Kidney glomerular epithelial cell (primary cell): ENCODE measurements at regions not wholly inside any gene's neighbourhood (a gene's known extent, or its start where the extent isn't known, plus 50 kb on each side); places are given as distances from the start of the nearest gene placed in this dataset.
A peak's percentile ranks its signal among the peaks of the same experiment; 100 is the strongest.

Source experiments
- DNase-seq: peaks from one replicate; lab custom pipeline; 2025; lab: John Stamatoyannopoulos, UW

GRCh38 chr10:78566284-78567111 is 502.3 kb upstream of the ZMIZ1 start:
- peak; percentile 10 for DNase-seq

- DNase-seq, result no peak
These were observed 500.9 kb upstream of the ZMIZ1 start for GRCh38 chr10:78567680-78568455.

- no peak for DNase-seq
These were observed 500.1 kb upstream of the ZMIZ1 start for GRCh38 chr10:78568620-78569019.

- no peak for DNase-seq
These were observed 498.0 kb upstream of the ZMIZ1 start for GRCh38 chr10:78570633-78571235.

- no peak for DNase-seq
These were observed 497.5 kb upstream of the ZMIZ1 start for GRCh38 chr10:78571286-78571685.

- no peak for DNase-seq
These were observed 496.9 kb upstream of the ZMIZ1 start for GRCh38 chr10:78571891-78572290.

GRCh38 chr10:78572565-78572964 is 496.2 kb upstream of the ZMIZ1 start:
- DNase-seq, result no peak

- no peak for DNase-seq
These were observed 494.2 kb upstream of the ZMIZ1 start for GRCh38 chr10:78574547-78574946.

GRCh38 chr10:78575400-78575799 is 493.4 kb upstream of the ZMIZ1 start:
- no peak for DNase-seq

GRCh38 chr10:78576276-78576675 is 492.5 kb upstream of the ZMIZ1 start:
- DNase-seq, result no peak

- DNase-seq, result no peak
These were observed 491.1 kb upstream of the ZMIZ1 start for GRCh38 chr10:78577712-78578111.

GRCh38 chr10:78578929-78579328 is 489.8 kb upstream of the ZMIZ1 start:
- DNase-seq, result no peak

- DNase-seq, result no peak
These were observed 489.2 kb upstream of the ZMIZ1 start for GRCh38 chr10:78579576-78579975.

GRCh38 chr10:78579995-78580394 is 488.8 kb upstream of the ZMIZ1 start:
- peak; percentile 20 for DNase-seq

- no peak for DNase-seq
These were observed 487.6 kb upstream of the ZMIZ1 start for GRCh38 chr10:78581133-78581694.

- no peak for DNase-seq
These were observed 486.2 kb upstream of the ZMIZ1 start for GRCh38 chr10:78582540-78582939.

GRCh38 chr10:78584266-78584665 is 484.5 kb upstream of the ZMIZ1 start:
- DNase-seq, result no peak

GRCh38 chr10:78584681-78585080 is 484.1 kb upstream of the ZMIZ1 start:
- no peak for DNase-seq

GRCh38 chr10:78585952-78586351 is 482.8 kb upstream of the ZMIZ1 start:
- no peak for DNase-seq

GRCh38 chr10:78588194-78588811 is 480.5 kb upstream of the ZMIZ1 start:
- no peak for DNase-seq

GRCh38 chr10:78589687-78590086 is 479.1 kb upstream of the ZMIZ1 start:
- DNase-seq, result no peak

- DNase-seq, result no peak
These were observed 477.7 kb upstream of the ZMIZ1 start for GRCh38 chr10:78591066-78591465.
